Right cardiac atrium (tissue), 5 donors: ENCODE measurements at regions not wholly inside any gene's neighbourhood (a gene's known extent, or its start where the extent isn't known, plus 50 kb on each side); places are given as distances from the start of the nearest gene placed in this dataset.

Source experiments
- ATAC-seq, 2 donors: fragments of 200-7000 bp; cut with Tn5 transposase; one replicate each; pipeline versions ENCODE4 v1.8.0 to v1.9.1; 2020; ENCODE audit warnings: moderate library complexity in 2 of 2, mild to moderate bottlenecking in 1 of 2
- DNase-seq, 3 donors: peaks; one replicate each; pipeline ENCODE4 v3.0.0-alpha.2; 2020
- H3K27ac ChIP-seq: one replicate; pipeline ENCODE4 v1.5.1; 2013; ENCODE audit warnings: mild to moderate bottlenecking, low read length, control low read depth, moderate library complexity
- H3K27me3 ChIP-seq: one replicate; pipeline ENCODE4 v1.6.1; 2013; ENCODE audit not compliant: control insufficient read depth, insufficient read depth
- H3K4me1 ChIP-seq: one replicate; pipeline ENCODE4 v1.6.1; 2013; ENCODE audit warnings: low read length; ENCODE audit not compliant: control insufficient read depth, insufficient read depth
- H3K4me3 ChIP-seq: one replicate; pipeline ENCODE4 v1.5.1; 2013; ENCODE audit warnings: low read length, control low read depth
- H3K9me3 ChIP-seq: one replicate; pipeline ENCODE4 v1.6.1; 2013; ENCODE audit warnings: low read length; ENCODE audit not compliant: control insufficient read depth
- WGBS: extraction: QIAGEN DNeasy Blood & Tissue Kit; methylation state at CpG from one replicate; pipeline ENCODE4 v1.1.7; 2013; 5-methylcytosine and 5-hydroxymethylcytosine counted together
- intact Hi-C, 4 donors: fragments of 100-400 bp; cut with DNase I; formaldehyde crosslinking; loops; one replicate each; pipeline versions ENCODE4 v1.11.0 to v1.14.0; 2022 to 2023
- donor health status: healthy with polysubstance abuse.
- donor health status: DM: no; HTN: yes; CAD: no.
- donor health status: DM: no; HTN: no; CAD: no.
- donor health status: DM: no; HTN: yes; CAD: no; lungs with severe emphysema.
- donor health status: DM: yes; HTN: yes; CAD: no.

- H3K4me1 ChIP-seq = no peaks in the 10 kb centered on the region
- no peak overlapping the region for H3K4me3 ChIP-seq
- 72% methylated on average over 3 of the region's 3 CpGs for WGBS
- no peak overlapping the region for H3K27ac ChIP-seq
- no peak for ATAC-seq
- intact Hi-C loops = loop anchor here in 1 of 4 donors (10.0 kb wide), 1 partner anchor 86 kb away; no protein-coding TSS in a partner anchor
- DNase-seq = no peak
- H3K9me3 ChIP-seq = no peaks in the 10 kb centered on the region
- no peaks in the 10 kb centered on the region for H3K27me3 ChIP-seq
These were observed 450.8 kb downstream of the USP25 start for GRCh38 chr21:16180614-16181013.

DNA sequence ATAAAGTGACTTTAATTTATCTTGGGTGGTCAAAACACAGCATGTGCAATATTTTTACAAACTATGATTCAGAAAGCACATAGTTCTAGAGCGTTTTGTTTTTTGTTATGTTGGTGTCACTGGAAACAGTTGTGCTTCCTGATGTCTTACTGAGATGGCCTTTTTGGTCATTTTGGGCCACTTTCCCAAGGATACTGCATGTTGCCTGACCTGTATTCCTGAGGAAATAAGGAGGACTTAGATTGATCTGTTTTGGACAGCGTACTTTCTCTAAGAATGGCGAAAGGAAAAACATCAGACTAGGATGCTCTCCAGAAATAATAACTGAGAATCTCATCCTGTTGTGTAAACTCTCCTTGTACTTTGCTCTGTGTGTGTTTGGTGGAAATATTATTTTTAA lies 451.2 kb downstream of the USP25 start:
- Histone ChIP-seq H3K4me3 (no peak overlapping the region), H3K4me1 (no peaks in the 10 kb centered on the region), H3K9me3 (no peaks in the 10 kb centered on the region), H3K27ac (peak overlapping the region; percentile 45), H3K27me3 (no peaks in the 10 kb centered on the region)
- intact Hi-C loops = loop anchor here in 1 of 4 donors (10.0 kb wide), 1 partner anchor 86 kb away; no protein-coding TSS in a partner anchor
- no peak for DNase-seq
- ATAC-seq = peak; percentile 72 to 92
- WGBS = 57% methylated on average over 3 of the region's 3 CpGs

DNA sequence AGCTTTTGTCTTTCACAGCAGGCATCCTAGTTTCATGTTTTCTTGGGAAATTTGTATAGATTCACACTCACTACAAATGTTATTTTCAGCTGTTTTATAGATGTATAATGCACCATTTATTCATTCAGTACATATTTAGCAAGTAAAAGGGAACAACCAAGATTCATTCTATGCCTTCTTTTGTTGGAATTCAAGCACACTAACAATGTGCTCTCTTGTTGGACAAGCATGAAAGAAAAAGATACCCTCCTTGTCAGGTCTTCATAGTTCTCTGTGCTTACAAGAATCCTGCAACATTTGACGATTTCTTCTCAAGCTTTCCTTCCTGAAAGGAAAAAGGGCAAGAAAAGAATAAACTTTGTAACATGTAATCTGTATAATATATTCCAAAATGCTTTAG lies 456.0 kb downstream of the USP25 start:
- no peaks in the 10 kb centered on the region for H3K9me3 ChIP-seq
- no peaks in the 10 kb centered on the region for H3K27me3 ChIP-seq
- no peak for DNase-seq
- intact Hi-C loops = loop anchor here in 1 of 4 donors (10.0 kb wide), 1 partner anchor 91 kb away; no protein-coding TSS in a partner anchor
- WGBS = 62% methylated on average over 1 of the region's 1 CpG
- no peaks in the 10 kb centered on the region for H3K4me1 ChIP-seq
- ATAC-seq = no peak
- H3K27ac ChIP-seq = no peak overlapping the region
- H3K4me3 ChIP-seq = no peak overlapping the region

DNA sequence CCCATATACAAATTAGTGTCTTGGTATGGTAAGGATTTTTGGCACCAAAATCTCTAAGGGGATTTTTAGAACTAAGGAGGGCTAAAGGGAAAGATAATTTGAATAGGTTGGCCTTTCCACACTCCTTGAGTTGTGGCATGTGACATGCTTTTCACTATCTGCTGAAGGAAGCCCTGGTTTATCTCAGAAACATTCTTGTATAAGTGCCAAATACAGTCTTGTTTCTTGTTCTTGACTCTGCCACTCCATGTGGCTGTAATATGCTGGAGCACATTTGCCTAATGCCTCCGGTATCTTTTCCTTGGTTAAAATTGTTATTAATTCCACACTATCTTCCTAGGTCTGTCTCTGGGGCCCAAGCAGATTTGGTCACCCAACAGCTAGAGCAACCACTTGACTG lies 457.0 kb downstream of the USP25 start:
- Histone ChIP-seq H3K4me3 (no peak overlapping the region), H3K27ac (no peak overlapping the region), H3K4me1 (no peaks in the 10 kb centered on the region), H3K9me3 (no peaks in the 10 kb centered on the region), H3K27me3 (no peaks in the 10 kb centered on the region)
- WGBS = 32% methylated on average over 1 of the region's 1 CpG
- peak; percentile 75 to 86 for ATAC-seq
- intact Hi-C loops = loop anchor here in 1 of 4 donors (10.0 kb wide), 1 partner anchor 92 kb away; no protein-coding TSS in a partner anchor
- no peak for DNase-seq

GRCh38 chr21:16187603-16188301 lies 458.0 kb downstream of the USP25 start:
- ATAC-seq (no peak), DNase-seq (no peak)
- Histone ChIP-seq H3K27ac (no peak overlapping the region), H3K27me3 (no peaks in the 10 kb centered on the region), H3K9me3 (no peaks in the 10 kb centered on the region), H3K4me1 (no peaks in the 10 kb centered on the region), H3K4me3 (no peak overlapping the region)
- intact Hi-C loops = loop anchor here in 1 of 4 donors (10.0 kb wide), 1 partner anchor 93 kb away; no protein-coding TSS in a partner anchor
- 90% methylated on average over 2 of the region's 2 CpGs for WGBS

DNA sequence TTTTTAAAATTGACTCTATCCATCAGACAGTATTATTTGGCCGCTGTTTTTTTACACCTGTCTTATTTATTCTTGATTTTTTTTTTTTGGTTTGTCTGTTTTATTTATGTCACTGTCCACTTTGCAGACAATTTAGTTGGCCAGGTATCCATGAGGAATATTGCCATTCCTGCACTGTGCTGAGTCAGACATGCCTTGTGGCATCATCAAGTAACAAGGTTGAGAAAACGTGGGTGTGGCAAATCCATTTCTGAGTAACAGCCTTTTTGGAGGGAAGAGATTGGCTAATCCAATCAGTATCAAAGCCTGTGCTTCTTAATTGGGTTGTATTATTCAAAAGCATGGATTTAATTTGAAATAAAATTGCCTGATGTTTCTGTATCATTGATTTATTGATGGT lies 463.1 kb downstream of the USP25 start:
- no peaks in the 10 kb centered on the region for H3K27me3 ChIP-seq
- H3K27ac ChIP-seq = no peak overlapping the region
- WGBS = 88% methylated on average over 2 of the region's 2 CpGs
- H3K4me1 ChIP-seq = peaks cover 2% of the 10 kb centered on the region
- no peak overlapping the region for H3K4me3 ChIP-seq
- DNase-seq (no peak), ATAC-seq (no peak)
- H3K9me3 ChIP-seq = no peaks in the 10 kb centered on the region
- intact Hi-C loops = loop anchor here in 2 of 4 donors (10.0 kb wide), 3 partner anchors 92 to 112 kb away; no protein-coding TSS in a partner anchor

- Histone ChIP-seq H3K9me3 (no peaks in the 10 kb centered on the region), H3K4me3 (peak overlapping the region; percentile 95), H3K27me3 (no peaks in the 10 kb centered on the region), H3K27ac (peak overlapping the region; percentile 79), H3K4me1 (peaks cover 3% of the 10 kb centered on the region)
- DNase-seq (no peak), ATAC-seq (no peak)
- 28% methylated on average over 2 of the region's 2 CpGs for WGBS
- intact Hi-C loops = loop anchor here in 2 of 4 donors (10.0 kb wide), 3 partner anchors 91 to 111 kb away; no protein-coding TSS in a partner anchor
These were observed 463.8 kb downstream of the USP25 start for GRCh38 chr21:16193496-16194094.

DNA sequence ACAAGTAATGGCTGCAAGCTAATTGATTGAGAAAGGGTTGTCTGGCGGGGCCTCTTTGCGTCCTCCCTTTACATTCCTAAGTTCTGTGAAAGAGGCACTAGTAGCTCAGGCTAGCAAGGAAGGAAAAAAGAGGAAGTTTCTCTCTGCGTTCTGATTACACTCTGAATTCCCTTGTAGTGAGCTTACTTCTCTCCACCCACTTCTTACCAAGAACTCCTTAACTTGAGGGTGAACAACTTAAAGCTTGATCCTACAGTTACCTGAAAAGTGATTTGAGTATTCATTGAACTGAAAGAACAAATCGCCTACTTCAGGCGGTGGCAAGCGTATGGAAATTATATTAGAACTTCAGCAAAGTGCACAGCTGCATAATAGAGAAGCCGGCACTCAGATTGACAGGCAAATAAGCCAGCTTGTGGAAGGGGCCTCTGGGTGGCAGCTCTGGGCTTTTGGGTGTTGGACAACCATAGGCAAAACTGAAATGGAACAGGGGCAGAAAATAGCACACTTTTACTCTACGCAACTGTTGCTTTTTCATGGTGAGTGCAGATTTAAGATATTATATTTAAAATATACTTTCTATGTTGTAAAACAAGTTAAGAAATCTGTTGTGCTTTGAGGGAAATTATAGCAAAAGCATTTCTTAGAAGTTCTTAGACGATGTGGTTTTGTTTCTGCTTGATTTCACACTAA lies 464.5 kb downstream of the USP25 start:
- ATAC-seq = peak; percentile 88 to 93
- DNase-seq = peak; percentile 70 to 88 (median 79)
- Histone ChIP-seq H3K4me3 (peak overlapping the region; percentile 95), H3K9me3 (no peaks in the 10 kb centered on the region), H3K27me3 (no peaks in the 10 kb centered on the region), H3K4me1 (peaks cover 5% of the 10 kb centered on the region), H3K27ac (peak overlapping the region; percentile 79)
- WGBS = 7% methylated on average over 9 of the region's 9 CpGs
- intact Hi-C loops = loop anchor here in 2 of 4 donors (10.0 kb wide), 3 partner anchors 91 to 111 kb away; no protein-coding TSS in a partner anchor

- intact Hi-C loops = loop anchor here in 3 of 4 donors (5.0 to 10.0 kb wide), 4 partner anchors 90 to 232 kb away; no protein-coding TSS in a partner anchor
- DNase-seq = peak in 1 of 3 donors; percentile 44
- ATAC-seq = peak; percentile 34 to 46
- H3K27ac ChIP-seq = peak overlapping the region; percentile 90
- H3K27me3 ChIP-seq = no peaks in the 10 kb centered on the region
- H3K4me1 ChIP-seq = peaks cover 5% of the 10 kb centered on the region
- H3K9me3 ChIP-seq = no peaks in the 10 kb centered on the region
- WGBS = 6% methylated on average over 9 of the region's 9 CpGs
- H3K4me3 ChIP-seq = peak overlapping the region; percentile 95
These were observed 465.2 kb downstream of the USP25 start for GRCh38 chr21:16194788-16195537.

GRCh38 chr21:16195538-16195910 lies 465.7 kb downstream of the USP25 start:
- H3K27me3 ChIP-seq = no peaks in the 10 kb centered on the region
- no peak overlapping the region for H3K27ac ChIP-seq
- ATAC-seq = no peak
- H3K9me3 ChIP-seq = no peaks in the 10 kb centered on the region
- no peak for DNase-seq
- H3K4me3 ChIP-seq = peak overlapping the region; percentile 95
- WGBS = 10% methylated on average over 4 of the region's 4 CpGs
- intact Hi-C loops = loop anchor here in 3 of 4 donors (5.0 to 10.0 kb wide), 4 partner anchors 89 to 232 kb away; no protein-coding TSS in a partner anchor
- H3K4me1 ChIP-seq = peaks cover 5% of the 10 kb centered on the region
